Esophagus squamous epithelium (tissue), 5 donors: ENCODE measurements at regions not wholly inside any gene's neighbourhood (a gene's known extent, or its start where the extent isn't known, plus 50 kb on each side); places are given as distances from the start of the nearest gene placed in this dataset.

ENCODE experiments used
- DNase-seq: peaks from one replicate; lab custom pipeline; 2025; lab: John Stamatoyannopoulos, UW
- H3K27ac ChIP-seq, 4 donors: fragments of 200-600 bp; sonication (generic); one replicate each; pipeline ENCODE4 v1.5.1; 2016 to 2019; ENCODE audit warnings: mild to moderate bottlenecking in 1 of 4
- H3K27me3 ChIP-seq, 4 donors: fragments of 200-600 bp; sonication (generic); 1 replicate in 3 of 4; 2 replicates in 1 of 4; pipeline versions ENCODE4 v1.5.1 to v1.6.0; 2017 to 2021; ENCODE audit warnings: antibody characterized with exemption in 1 of 4
- H3K36me3 ChIP-seq, 3 donors: fragments of 200-600 bp; sonication (generic); one replicate each; pipeline ENCODE4 v1.5.1; 2016 to 2019
- H3K4me1 ChIP-seq, 3 donors: fragments of 200-600 bp; sonication (generic); one replicate each; pipeline ENCODE4 v1.5.1; 2017 to 2019
- H3K4me3 ChIP-seq, 4 donors: fragments of 200-600 bp; sonication (generic); 1 replicate in 3 of 4; 2 replicates in 1 of 4; pipeline ENCODE4 v1.5.1; 2016 to 2019; ENCODE audit warnings: mild to moderate bottlenecking in 2 of 4, moderate library complexity in 1 of 4
- H3K9me3 ChIP-seq, 3 donors: fragments of 200-600 bp; sonication (generic); one replicate each; pipeline ENCODE4 v1.5.1; 2016 to 2019
- CTCF ChIP-seq, 6 experiments: fragments of 450-650 bp in 4 of 6; fragments of 200-600 bp in 2 of 6; sonication (generic) in 2 of 6; IDR thresholded peaks; one replicate each; pipeline ENCODE4 v1.5.1; 2016 to 2019; ENCODE audit warnings: antibody characterized with exemption in 6 of 6, mild to moderate bottlenecking in 4 of 6, moderate library complexity in 4 of 6
- POLR2A ChIP-seq, 4 donors: fragments of 450-650 bp; IDR thresholded peaks; one replicate each; pipeline ENCODE4 v1.6.1; 2017; ENCODE audit warnings: antibody characterized with exemption in 4 of 4, mild to moderate bottlenecking in 4 of 4, moderate library complexity in 3 of 4
- WGBS, 2 donors: methylation state at CpG; one replicate each; pipeline ENCODE4 v1.1.5; 2018; 5-methylcytosine and 5-hydroxymethylcytosine counted together
- intact Hi-C: fragments of 100-400 bp; cut with DNase I; formaldehyde crosslinking; loops from one replicate; pipeline ENCODE4 v1.15.0; 2022
- donor health status: DM: yes; HTN: yes; CAD: no.

- H3K27me3 ChIP-seq, result no peaks in the 10 kb centered on the region
- intact Hi-C loops, result no loop called here
- 77 to 86% methylated on average over 4 of the region's 4 CpGs for WGBS, 2 donors
- H3K36me3 ChIP-seq, result no peaks in the 10 kb centered on the region
- no peak for DNase-seq
- TF ChIP-seq POLR2A (IDR thresholded peaks at IDR 0.05), result no peak
- no peak for TF ChIP-seq CTCF (IDR thresholded peaks at IDR 0.05)
- no peak overlapping the region for H3K27ac ChIP-seq
- no peaks in the 10 kb centered on the region for H3K4me1 ChIP-seq
- H3K9me3 ChIP-seq, result no peaks in the 10 kb centered on the region
- no peak overlapping the region for H3K4me3 ChIP-seq
Observed at GRCh38 chr18:39780774-39781173, 2174.3 kb upstream of the PIK3C3 start.

GRCh38 chr18:39779926-39780325, 2175.1 kb upstream of the PIK3C3 start:
- intact Hi-C loops, result no loop called here

GRCh38 chr18:39776766-39777165, 2178.3 kb upstream of the PIK3C3 start:
- Histone ChIP-seq H3K4me1 (peaks cover 0 to 5% (median 0%) of the 10 kb centered on the region in 3 donors), H3K36me3 (no peaks in the 10 kb centered on the region), H3K27ac (no peak overlapping the region), H3K27me3 (no peaks in the 10 kb centered on the region), H3K9me3 (no peaks in the 10 kb centered on the region), H3K4me3 (no peak overlapping the region)
- intact Hi-C loops, result no loop called here
- no peak for DNase-seq
- TF ChIP-seq POLR2A (IDR thresholded peaks at IDR 0.05) (no peak), CTCF (IDR thresholded peaks at IDR 0.05) (no peak)

More at GRCh38 chr18:39779926-39780325, 2175.1 kb upstream of the PIK3C3 start:
- Histone ChIP-seq H3K4me3 (no peak overlapping the region), H3K27ac (no peak overlapping the region), H3K9me3 (no peaks in the 10 kb centered on the region), H3K36me3 (no peaks in the 10 kb centered on the region), H3K4me1 (no peaks in the 10 kb centered on the region), H3K27me3 (no peaks in the 10 kb centered on the region)
- no peak for TF ChIP-seq CTCF (IDR thresholded peaks at IDR 0.05)
- no peak for DNase-seq
- 86 to 96% methylated on average over 2 of the region's 2 CpGs for WGBS, 2 donors

- Histone ChIP-seq H3K27ac (no peak overlapping the region), H3K27me3 (no peaks in the 10 kb centered on the region), H3K4me3 (no peak overlapping the region), H3K9me3 (no peaks in the 10 kb centered on the region), H3K36me3 (no peaks in the 10 kb centered on the region), H3K4me1 (peaks cover 0 to 5% (median 0%) of the 10 kb centered on the region in 3 donors)
- intact Hi-C loops, result no loop called here
- TF ChIP-seq CTCF (IDR thresholded peaks at IDR 0.05) (no peak), POLR2A (IDR thresholded peaks at IDR 0.05) (no peak)
- DNase-seq, result no peak
- 59 to 72% methylated on average over 3 of the region's 3 CpGs for WGBS, 2 donors
Observed at GRCh38 chr18:39774957-39775598, 2180.0 kb upstream of the PIK3C3 start.

- TF ChIP-seq CTCF (IDR thresholded peaks at IDR 0.05), result no peak
- TF ChIP-seq POLR2A (IDR thresholded peaks at IDR 0.05), result no peak
- peaks cover 0 to 5% (median 0%) of the 10 kb centered on the region in 3 donors for H3K4me1 ChIP-seq
- H3K27me3 ChIP-seq, result no peaks in the 10 kb centered on the region
- no peak overlapping the region for H3K27ac ChIP-seq
- no peak for DNase-seq
- 44 to 53% methylated on average over 2 of the region's 2 CpGs for WGBS, 2 donors
- H3K4me3 ChIP-seq, result no peak overlapping the region
- intact Hi-C loops, result no loop called here
- H3K36me3 ChIP-seq, result no peaks in the 10 kb centered on the region
- no peaks in the 10 kb centered on the region for H3K9me3 ChIP-seq
Observed at GRCh38 chr18:39773646-39774045, 2181.4 kb upstream of the PIK3C3 start.
